Retinal pigment epithelial cell (primary cell): ENCODE measurements at regions not wholly inside any gene's neighbourhood (a gene's known extent, or its start where the extent isn't known, plus 50 kb on each side); places are given as distances from the start of the nearest gene placed in this dataset.

Source experiments
- DNase-seq: peaks from one replicate; pipeline ENCODE4 v3.0.0-alpha.2; 2010; ENCODE audit warnings: low read depth
- H3K4me3 ChIP-seq: 2 replicates; pipeline ENCODE4 v1.5.1; 2011; ENCODE audit warnings: mild to moderate bottlenecking, low read length, control low read depth, moderate library complexity
- TF ChIP-seq, protein P1 (sequence below): conservative IDR thresholded peaks from 2 replicates; pipeline ENCODE4 v1.5.1; 2011; ENCODE audit warnings: low read depth, low read length, control low read depth, inconsistent platforms

DNA sequence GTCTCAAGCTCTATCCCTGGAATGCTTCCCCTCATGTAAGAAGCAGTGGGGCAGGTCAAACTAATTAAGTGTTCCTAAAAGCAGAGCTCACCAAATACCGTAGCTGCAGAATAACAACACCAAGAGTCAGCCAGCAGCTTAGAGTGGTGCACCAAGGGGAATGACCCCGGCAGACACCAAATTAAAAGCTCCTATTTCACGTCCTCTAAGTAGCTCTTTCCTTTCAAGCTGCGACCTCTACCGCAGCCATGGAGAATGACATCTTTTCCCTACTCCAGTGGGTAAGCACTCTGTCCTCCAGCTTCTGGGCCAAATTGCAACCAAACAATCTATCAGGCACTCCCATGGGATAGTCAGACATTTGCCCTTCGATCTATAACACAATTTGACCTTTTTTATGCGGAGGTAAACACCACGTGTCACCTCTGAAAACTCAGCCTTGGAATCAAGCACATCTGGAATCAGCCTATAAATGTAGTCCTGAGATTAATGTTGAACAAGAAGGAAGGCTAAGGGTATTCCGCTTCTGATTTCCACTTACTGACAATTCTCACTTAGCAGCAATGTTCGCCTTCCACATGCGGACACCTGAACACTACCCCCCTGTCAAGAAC is 67.6 kb upstream of the CDKN3 start:
- TF ChIP-seq, protein P1, sequence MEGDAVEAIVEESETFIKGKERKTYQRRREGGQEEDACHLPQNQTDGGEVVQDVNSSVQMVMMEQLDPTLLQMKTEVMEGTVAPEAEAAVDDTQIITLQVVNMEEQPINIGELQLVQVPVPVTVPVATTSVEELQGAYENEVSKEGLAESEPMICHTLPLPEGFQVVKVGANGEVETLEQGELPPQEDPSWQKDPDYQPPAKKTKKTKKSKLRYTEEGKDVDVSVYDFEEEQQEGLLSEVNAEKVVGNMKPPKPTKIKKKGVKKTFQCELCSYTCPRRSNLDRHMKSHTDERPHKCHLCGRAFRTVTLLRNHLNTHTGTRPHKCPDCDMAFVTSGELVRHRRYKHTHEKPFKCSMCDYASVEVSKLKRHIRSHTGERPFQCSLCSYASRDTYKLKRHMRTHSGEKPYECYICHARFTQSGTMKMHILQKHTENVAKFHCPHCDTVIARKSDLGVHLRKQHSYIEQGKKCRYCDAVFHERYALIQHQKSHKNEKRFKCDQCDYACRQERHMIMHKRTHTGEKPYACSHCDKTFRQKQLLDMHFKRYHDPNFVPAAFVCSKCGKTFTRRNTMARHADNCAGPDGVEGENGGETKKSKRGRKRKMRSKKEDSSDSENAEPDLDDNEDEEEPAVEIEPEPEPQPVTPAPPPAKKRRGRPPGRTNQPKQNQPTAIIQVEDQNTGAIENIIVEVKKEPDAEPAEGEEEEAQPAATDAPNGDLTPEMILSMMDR = peak; percentile 91
- DNase-seq = peak; percentile 83
- no peak overlapping the region for H3K4me3 ChIP-seq

DNA sequence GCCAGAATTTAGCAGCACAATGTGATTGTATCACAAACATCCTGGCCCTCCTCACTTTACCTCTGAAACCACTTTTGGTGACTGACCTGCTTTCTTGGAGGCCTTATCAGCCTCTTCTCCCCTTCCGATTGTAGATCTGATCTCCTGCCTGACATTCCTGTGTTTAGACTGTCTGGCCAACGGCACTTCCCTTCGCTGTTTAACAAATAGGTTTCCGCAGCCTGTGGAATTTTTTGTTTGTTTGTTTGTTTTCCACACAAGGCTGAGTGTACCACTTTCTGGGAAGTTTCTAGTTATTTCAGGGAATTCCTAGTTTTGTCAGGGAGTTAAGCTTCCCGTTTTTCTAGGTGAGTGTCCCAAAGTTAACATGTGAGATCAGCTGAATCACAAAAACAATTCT is 65.9 kb upstream of the CDKN3 start:
- TF ChIP-seq, protein P1 = no peak
- no peak overlapping the region for H3K4me3 ChIP-seq
- no peak for DNase-seq

DNA sequence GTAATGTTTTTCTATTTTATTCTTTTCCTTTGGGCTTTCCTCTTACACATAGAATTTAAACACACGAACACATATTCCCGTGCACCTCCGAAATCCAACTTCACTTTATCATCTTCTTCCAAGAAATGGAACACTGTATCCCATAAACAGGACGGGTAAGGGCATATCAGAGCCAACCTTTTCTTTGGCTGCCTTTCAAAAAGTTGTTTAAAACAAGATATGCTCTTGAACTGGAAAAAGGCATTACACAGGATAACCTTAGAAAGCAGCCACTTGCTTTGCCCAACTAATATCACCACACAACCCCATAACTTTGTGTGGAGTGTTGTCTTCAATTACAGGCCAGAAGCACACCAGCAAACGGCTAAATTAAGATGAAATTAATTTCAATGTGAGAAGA is 65.3 kb upstream of the CDKN3 start:
- TF ChIP-seq, protein P1 = no peak
- no peak overlapping the region for H3K4me3 ChIP-seq
- no peak for DNase-seq

DNA sequence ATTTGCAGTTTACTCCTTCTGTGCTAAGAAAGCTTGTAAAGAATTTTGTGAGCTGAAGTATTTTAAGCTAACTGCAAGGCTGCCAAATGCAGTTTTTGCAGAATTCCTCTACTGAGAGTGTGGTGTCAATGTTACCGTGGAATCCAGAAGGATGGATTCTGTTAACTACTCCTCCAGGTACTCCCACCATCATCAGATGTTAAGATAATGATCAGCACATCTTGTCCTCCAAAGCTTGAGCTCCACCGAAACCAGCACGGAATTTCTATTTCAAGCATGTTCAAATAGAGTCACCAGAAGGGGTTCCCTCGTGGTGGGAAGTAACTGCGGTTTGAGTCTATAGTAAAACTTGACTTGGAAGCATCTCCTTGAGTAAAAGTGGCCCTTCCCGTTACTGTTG is 64.3 kb upstream of the CDKN3 start:
- no peak for DNase-seq
- TF ChIP-seq, protein P1 = no peak
- H3K4me3 ChIP-seq = no peak overlapping the region

DNA sequence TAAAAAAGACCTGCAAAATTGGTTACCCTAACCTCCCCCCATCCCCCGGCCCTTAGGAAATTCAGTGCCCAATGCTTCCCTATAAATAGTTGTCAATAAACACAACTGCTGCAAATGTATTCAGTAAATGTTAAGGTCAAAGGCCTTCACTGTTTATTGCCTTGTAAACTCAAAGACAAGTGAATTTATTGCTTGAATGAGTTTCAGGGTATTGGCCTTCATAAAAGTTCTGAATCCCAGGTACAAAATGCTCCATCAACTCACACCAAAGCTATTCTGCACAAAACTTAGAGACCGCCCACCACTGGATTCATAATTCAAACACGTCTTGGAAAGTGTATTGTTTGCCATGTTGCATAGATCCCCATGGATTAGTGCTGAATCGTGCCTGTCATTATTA is 63.3 kb upstream of the CDKN3 start:
- no peak overlapping the region for H3K4me3 ChIP-seq
- TF ChIP-seq, protein P1 = no peak
- no peak for DNase-seq

DNA sequence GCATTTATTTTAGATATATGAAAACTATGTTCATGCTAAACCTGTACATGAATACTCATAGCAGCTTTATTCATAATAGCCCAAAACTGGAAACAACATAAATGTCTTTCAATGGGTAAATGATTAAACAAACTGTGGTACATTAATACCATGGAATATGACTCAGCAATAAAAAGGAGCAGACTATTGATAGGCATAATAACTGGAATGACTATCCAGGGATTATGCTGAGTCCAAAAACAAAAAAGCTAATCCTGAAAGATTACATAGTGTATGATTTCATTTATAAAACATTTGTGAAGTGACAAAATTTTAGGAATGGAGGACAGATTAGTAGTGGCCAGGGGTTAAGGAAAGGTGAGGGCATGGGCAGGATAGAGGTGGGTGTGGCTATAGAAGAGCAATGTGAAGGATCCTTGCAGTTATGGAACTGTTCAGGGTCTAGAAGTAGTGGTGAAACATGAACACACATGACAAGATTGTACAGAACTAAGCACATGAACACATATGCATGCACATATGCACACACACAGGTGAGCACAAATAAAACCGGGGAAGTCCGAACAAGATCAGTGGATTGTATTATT is 61.1 kb upstream of the CDKN3 start:
- TF ChIP-seq, protein P1 = no peak
- H3K4me3 ChIP-seq = no peak overlapping the region
- no peak for DNase-seq

DNA sequence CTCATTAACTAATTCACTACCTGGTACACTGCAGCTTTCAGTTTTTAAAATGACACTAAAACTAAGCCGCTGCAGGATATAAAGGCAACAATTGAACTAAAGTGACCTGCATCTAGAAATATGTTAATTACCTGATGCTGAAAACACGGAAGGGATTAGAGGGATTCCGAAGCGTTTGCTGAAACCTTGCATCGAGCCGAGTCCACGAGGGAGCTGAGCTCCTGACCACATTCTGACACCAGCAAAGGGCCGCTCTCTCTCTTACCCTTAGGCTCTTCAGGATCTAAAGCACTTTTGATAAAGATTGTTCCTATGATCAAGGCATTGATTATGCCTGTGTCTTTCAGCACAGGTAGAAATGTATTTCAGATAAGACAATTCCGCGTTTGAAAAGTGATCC is 59.5 kb upstream of the CDKN3 start:
- TF ChIP-seq, protein P1 = no peak
- peak; percentile 82 for DNase-seq
- no peak overlapping the region for H3K4me3 ChIP-seq
